HG02763 (cell line): ENCODE measurements at regions not wholly inside any gene's neighbourhood (a gene's known extent, or its start where the extent isn't known, plus 50 kb on each side); places are given as distances from the start of the nearest gene placed in this dataset.
"Not testable (repeated sequence)": the region's sequence is repeated elsewhere in the genome, so short reads cannot be mapped to it uniquely, and the experiment has no call there.

ENCODE experiments used
- ATAC-seq: cut with Tn5 transposase; IDR thresholded peaks from one replicate; pipeline ENCODE4 v1.9.1; 2021; ENCODE audit warnings: mild to moderate bottlenecking, moderate library complexity; ENCODE audit not compliant: unreplicated experiment

- ATAC-seq, result not testable (repeated sequence)
These were observed 53.1 kb upstream of the TMEM252 start for GRCh38 chr9:68593760-68594159.

DNA sequence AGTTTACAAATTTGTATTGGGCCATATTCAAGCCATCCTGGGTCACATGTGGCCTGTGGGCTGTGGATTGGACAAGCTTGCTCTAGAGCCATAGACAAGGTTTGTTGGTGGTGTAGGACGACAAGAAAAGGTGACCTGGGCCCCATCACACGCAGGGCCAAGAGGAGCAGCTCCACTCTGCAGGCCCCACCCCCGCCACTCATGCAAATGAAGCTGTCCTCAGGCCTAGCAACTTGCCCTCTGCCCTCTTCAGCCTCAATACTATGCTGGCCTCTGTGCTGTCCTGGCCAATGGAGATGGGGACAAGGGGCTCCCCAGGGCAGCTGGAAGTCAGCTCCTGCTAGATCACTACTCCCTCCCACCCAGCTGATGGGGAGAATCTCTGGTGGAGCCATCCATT is 55.2 kb upstream of the TMEM252 start:
- no peak for ATAC-seq

GRCh38 chr9:68597362-68597997 is 56.8 kb upstream of the TMEM252 start:
- ATAC-seq, result no peak

DNA sequence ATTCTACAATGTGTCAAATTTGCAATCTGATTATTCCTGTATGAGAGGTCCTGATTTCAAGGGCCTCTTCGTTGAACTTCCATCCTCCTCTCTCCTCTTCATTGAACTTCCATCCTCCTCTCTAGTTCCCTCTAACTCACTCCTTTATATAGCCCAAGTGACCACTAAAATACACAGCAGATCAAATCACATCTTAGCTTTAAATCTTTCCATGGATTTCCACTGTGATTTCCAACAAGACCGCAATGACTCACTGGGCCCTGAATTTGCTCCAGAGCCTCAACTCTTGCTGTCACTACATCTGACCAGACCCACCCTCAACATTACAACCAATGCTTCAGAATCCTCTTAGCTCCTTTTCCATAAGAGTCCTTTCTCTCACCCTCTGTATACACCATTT is 59.1 kb upstream of the TMEM252 start:
- ATAC-seq, result no peak

DNA sequence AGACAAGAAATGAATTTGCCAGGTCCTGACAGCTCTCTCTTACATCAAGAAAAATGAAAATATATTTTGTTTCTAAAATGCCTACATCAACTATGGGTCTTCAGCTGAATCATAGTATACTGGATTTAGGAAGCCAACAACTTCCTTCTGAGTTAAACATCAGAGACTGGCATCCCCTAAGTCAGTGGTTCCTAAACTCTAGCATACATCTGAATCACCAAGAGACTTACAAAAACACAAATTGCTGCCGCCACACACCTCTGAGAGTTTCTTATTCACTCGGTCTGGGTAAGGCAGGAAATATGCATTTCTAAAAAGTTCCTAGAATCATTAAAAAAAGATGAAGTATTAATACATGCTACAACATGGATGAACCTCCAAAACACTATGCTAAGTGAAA is 60.4 kb upstream of the TMEM252 start:
- no peak for ATAC-seq

DNA sequence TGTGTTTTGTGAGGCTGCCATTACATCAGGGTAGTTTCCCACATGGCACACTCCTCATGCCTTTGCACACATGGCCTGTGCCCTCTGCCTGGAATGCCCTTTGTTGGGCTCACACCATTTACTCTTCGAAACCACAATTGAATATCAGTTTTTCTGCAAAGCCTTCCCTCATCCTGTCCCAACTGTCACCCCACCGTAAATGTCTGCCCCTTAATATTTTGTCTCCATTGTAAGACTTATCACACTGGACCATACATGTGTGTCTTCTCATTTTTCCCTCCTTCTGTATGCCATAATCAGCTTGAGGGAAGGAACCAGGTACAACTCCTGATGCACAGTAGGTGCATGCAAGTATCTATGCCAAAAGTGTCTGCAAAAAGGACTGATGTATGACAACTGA is 62.7 kb upstream of the TMEM252 start:
- no peak for ATAC-seq

- ATAC-seq, result no peak
These were observed 68.1 kb upstream of the TMEM252 start for GRCh38 chr9:68608763-68609162.

- ATAC-seq, result no peak
These were observed 69.3 kb upstream of the TMEM252 start for GRCh38 chr9:68609901-68610415.

DNA sequence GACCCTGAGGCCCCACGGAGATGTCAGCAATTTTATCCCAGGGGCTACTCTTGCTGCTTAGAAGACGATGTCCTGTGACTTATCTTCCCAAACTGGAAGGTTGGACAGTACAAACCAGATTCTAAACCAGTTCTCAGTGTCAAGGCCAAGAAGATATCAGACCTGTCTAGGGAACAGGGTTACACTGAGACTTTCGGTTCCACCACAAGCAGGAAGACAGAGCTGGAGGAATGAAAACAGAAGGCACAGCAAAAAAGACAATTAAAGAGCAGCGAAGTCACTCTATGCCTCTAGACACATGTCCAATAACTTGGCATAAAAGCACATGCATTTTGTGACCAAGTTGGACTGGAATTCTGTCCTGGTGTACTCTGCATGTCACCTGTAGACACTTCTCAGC is 73.4 kb upstream of the TMEM252 start:
- ATAC-seq, result no peak

DNA sequence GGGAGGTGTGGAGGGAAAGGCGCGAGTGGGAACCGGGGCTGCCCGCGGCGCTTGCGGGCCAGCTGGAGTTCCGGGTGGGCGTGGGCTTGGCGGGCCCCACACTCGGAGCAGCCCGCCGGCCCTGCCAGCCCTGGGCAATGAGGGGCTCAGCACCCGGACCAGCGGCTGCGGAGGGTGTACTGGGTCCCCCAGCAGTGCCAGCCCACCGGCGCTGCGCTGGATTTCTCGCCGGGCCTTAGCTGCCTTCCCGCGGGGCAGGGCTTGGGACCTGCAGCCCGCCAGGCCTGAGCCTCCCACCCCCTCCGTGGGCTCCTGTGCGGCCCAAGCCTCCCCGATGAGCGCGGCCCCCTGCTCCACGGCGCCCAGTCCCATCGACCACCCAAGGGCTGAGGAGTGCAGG is 76.3 kb upstream of the TMEM252 start:
- not testable (repeated sequence) for ATAC-seq

DNA sequence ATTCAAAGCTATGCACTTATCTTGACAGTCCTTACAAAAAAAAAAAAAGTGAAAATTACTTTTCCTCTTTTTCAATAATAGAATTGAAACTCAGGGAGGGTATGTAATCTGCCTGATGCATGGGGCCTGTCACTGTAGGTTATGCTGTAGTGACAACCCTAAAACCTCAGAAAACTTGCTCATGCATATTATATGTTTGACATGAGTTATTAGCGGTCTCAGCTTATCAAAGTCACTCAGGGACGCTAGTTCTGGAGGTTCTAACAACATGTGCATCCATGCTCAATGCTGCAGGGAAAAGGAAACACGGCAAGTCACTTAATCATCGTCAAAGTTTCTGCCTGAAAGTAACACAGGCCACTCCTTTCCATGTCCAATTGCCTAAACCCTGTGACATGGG is 78.4 kb upstream of the TMEM252 start:
- no peak for ATAC-seq

DNA sequence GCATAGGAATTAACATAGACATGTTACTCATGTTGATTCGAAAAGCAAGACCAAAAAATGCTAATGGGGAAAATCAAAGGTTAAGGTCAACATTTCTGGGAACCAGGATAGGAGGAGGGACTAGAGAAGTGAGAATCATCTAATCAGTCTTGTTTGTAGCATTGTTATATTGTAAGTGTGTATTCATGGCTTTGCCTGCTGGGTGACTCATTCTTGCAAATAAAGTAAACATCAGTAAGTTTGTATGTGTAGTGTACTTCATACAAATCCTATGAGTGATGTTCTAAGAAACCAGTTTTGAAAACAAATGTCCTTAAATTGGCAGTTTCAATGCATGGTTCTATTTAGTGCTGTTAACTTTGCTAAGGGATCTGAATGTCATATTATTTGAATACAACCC is 79.0 kb upstream of the TMEM252 start:
- ATAC-seq, result no peak

GRCh38 chr9:68625559-68625958 is 79.5 kb upstream of the PIP5K1B start:
- no peak for ATAC-seq

- no peak for ATAC-seq
These were observed 78.5 kb upstream of the PIP5K1B start for GRCh38 chr9:68626526-68626925.

GRCh38 chr9:68627104-68627503 is 77.9 kb upstream of the PIP5K1B start:
- ATAC-seq, result no peak

GRCh38 chr9:68627594-68627993 is 77.4 kb upstream of the PIP5K1B start:
- ATAC-seq, result no peak

GRCh38 chr9:68629042-68629441 is 76.0 kb upstream of the PIP5K1B start:
- no peak for ATAC-seq

- ATAC-seq, result no peak
These were observed 73.2 kb upstream of the PIP5K1B start for GRCh38 chr9:68631811-68632210.

DNA sequence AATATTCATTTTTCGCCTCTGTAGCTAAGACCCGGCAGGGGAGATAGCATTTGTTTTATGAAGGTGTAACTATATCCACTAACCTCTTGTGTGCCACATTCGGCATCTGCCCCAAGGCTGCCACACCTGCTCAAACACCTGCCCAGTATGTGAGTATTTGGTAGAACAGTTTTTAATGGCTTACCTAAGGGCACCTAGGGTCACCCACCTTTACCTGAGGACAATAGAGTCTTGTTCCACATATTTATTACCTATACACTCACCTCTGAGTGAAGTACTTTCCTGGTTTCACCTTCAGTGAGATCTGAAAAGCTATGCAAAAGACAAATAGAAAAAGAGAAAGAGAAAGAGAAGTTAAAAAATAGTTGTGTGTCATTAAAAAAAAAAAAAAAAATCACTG is 68.0 kb upstream of the PIP5K1B start:
- no peak for ATAC-seq

- not testable (repeated sequence) for ATAC-seq
These were observed 65.8 kb upstream of the PIP5K1B start for GRCh38 chr9:68639261-68639660.

DNA sequence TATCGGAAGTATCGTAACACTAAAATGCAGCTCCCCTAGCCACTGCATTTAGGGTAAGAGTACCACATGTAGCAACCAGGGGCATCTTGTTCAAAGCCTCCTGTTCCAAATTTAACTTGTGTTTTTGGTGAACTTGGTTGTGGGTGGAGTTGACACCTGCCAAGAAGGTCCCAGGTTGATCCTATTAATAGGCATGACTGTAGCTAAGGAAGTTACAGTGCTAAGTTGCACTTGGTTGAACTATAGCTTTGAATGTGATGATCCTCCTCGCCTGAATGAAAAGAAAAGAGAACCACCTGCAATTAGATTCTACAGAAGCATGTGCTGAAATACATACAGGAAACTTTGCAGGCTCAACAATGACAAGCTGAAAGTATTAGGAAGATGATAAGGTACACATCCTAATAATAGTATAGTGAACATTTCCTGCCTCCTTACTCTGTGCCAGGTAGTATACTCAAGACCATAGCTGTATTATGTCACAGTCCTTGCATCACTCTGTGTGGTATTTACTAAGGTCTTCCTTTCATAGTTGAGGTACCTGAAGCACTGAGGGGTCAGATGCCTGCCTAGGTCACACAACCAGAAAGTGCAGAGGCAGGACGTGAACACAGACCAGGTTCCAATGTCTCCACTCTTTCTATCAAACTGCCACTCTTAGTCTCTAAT is 64.5 kb upstream of the PIP5K1B start:
- no peak for ATAC-seq

DNA sequence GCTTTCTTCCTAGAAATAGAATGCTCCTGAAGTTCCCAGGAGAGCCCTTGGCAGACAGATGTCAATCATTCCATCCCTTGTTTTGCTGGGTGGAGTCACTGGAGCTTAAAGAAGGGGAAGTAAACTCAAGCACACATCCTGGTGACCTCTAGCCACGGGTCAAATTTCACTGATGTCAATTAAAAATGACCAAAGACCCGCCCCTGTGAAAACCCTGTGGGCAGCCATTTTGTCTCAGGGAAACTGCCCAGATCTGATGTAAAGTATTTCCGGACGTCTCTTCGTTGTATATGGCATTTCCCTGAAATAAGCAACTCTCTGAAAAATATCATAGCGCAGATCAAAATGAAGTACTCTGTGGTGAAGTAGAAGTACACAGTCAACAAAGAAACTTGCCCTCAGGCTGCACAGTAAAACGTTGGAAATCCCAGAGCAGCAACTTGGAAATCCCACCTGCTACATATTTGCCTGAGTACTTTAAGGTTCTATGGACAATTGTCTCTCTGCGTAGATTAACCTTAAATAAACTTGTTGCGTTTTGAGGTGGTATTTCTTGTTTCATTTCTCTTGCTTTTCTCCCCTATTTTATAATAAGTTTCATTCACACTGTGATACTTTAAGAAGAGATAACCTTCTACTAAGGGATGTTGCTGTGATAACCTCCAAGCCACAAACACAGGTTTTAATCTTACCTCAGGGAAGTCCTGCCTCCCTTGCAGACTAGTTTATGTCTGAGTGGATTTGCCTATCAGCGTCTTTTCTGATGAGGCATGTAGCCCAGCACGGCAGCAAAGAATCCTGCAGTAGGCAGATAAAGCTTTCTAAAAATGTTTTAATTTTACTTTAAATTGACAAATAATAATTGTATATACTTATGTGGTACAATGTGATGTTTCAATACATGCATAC is 60.9 kb upstream of the PIP5K1B start:
- ATAC-seq, result peak; percentile 51
